K562 (cell line): ENCODE measurements at regions not wholly inside any gene's neighbourhood (a gene's known extent, or its start where the extent isn't known, plus 50 kb on each side); places are given as distances from the start of the nearest gene placed in this dataset. TPM values are rescaled to one million over a fixed set of nuclear protein-coding genes. Genes with fewer than 3 reads are reported as not detected.

Experiments used
- ATAC-seq: fragments of 200-7000 bp; cut with Tn5 transposase; 3 replicates; pipeline ENCODE4 v1.9.1; 2020; ENCODE audit warnings: moderate library complexity
- BruUV-seq: library from RNA; stranded (reverse); fragments of 400-500 nt; replicated peaks from 2 replicates; lab custom pipeline; 2021; lab: Mats Ljungman, UMichigan
- CTCF ChIA-PET: fragments of 300-600 bp; formaldehyde crosslinking; extraction: SDS; loops from one replicate; lab custom pipeline; 2021; ENCODE audit warnings: low intra/inter-chr PET ratio; lab: Yijun Ruan, JAX
- POLR2A ChIA-PET: fragments of 300-600, 350-650 bp; sonication (Branson Sonifier 250); formaldehyde crosslinking; extraction: SDS; loops from one replicate; lab custom pipeline; 2021; ENCODE audit warnings: antibody characterized with exemption, inconsistent platforms; lab: Yijun Ruan, JAX
- DNase-seq, 4 experiments: peaks; one replicate each; pipeline versions ENCODE4 v3.0.0 to v3.0.0-alpha.2; 2011 to 2018; ENCODE audit warnings: low spot score in 3 of 4, mixed read lengths in 3 of 4; ENCODE audit errors: extremely low read depth in 1 of 4
- FAIRE-seq: peaks from 2 replicates; lab custom pipeline; 2011; peaks lifted over from hg19 to GRCh38; lab: Jason Lieb, UNC
- H2AFZ ChIP-seq: 2 replicates; pipeline ENCODE4 v1.6.0; 2011; ENCODE audit warnings: low read depth, low read length, control low read depth, inconsistent platforms
- H3K27ac ChIP-seq: fragments of 200-600 bp; 3 replicates; pipeline ENCODE4 v1.8.0; 2011; ENCODE audit warnings: low read depth, mild to moderate bottlenecking, control low read depth, inconsistent platforms, low read length, moderate library complexity, mixed read lengths; ENCODE audit errors: extremely low read depth
- H3K27me3 ChIP-seq, 2 experiments: fragments of 300-600 bp in 1 of 2; 2 replicates in 1 of 2; 3 replicates in 1 of 2; pipeline versions ENCODE4 v1.6.0 to v1.8.0; 2011; ENCODE audit warnings: inconsistent platforms in 2 of 2, low read length in 2 of 2, mild to moderate bottlenecking in 1 of 2, mixed read lengths in 1 of 2, moderate library complexity in 1 of 2; ENCODE audit not compliant: control insufficient read depth in 2 of 2, insufficient read depth in 2 of 2
- H3K36me3 ChIP-seq: fragments of 300-600 bp; 3 replicates; pipeline ENCODE4 v1.8.0; 2011; ENCODE audit warnings: mild to moderate bottlenecking, low read length, inconsistent platforms; ENCODE audit not compliant: control insufficient read depth, insufficient read depth
- H3K4me1 ChIP-seq, 2 experiments: fragments of 200-600 bp in 1 of 2; replicated peaks in 1 of 2; 2 replicates in 1 of 2; 3 replicates in 1 of 2; pipeline versions ENCODE4 v1.5.1 to v1.8.0; 2011; ENCODE audit warnings: inconsistent platforms in 2 of 2, low read length in 2 of 2, mild to moderate bottlenecking in 1 of 2, mixed read lengths in 1 of 2, moderate library complexity in 1 of 2; ENCODE audit not compliant: control insufficient read depth in 2 of 2, insufficient read depth in 2 of 2
- H3K4me2 ChIP-seq: 2 replicates; pipeline ENCODE4 v1.6.1; 2011; ENCODE audit warnings: low read length, control low read depth, inconsistent platforms, mixed read lengths; ENCODE audit not compliant: insufficient read depth
- H3K4me3 ChIP-seq: fragments of 200-600 bp; sonication (generic), shearing (Covaris generic); 2 replicates; pipeline ENCODE4 v1.5.1; 2016; ENCODE audit warnings: control low read depth, inconsistent platforms
- H3K79me2 ChIP-seq: fragments of 200-600 bp; 3 replicates; pipeline ENCODE4 v1.8.0; 2011; ENCODE audit warnings: low read length, inconsistent platforms; ENCODE audit not compliant: control insufficient read depth, insufficient read depth
- H3K9ac ChIP-seq, 2 experiments: 2 replicates each; pipeline versions ENCODE4 v1.6.0 to v1.6.1; 2011; ENCODE audit warnings: low read depth in 2 of 2, low read length in 2 of 2, control low read depth in 1 of 2, inconsistent platforms in 1 of 2, mild to moderate bottlenecking in 1 of 2, mixed read lengths in 1 of 2; ENCODE audit not compliant: insufficient read depth in 1 of 2
- H3K9me1 ChIP-seq: one replicate; pipeline ENCODE4 v1.6.0; 2011; ENCODE audit warnings: inconsistent platforms, mild to moderate bottlenecking, low read length, moderate library complexity; ENCODE audit not compliant: control insufficient read depth, insufficient read depth
- H3K9me3 ChIP-seq: replicated peaks from 2 replicates; pipeline ENCODE4 v1.5.1; 2011; ENCODE audit warnings: low read depth, low read length, inconsistent platforms; ENCODE audit not compliant: control insufficient read depth, insufficient read depth
- H4K20me1 ChIP-seq: replicated peaks from 2 replicates; pipeline ENCODE4 v1.6.1; 2011; ENCODE audit warnings: low read length, inconsistent platforms, mixed read lengths; ENCODE audit not compliant: control insufficient read depth, insufficient read depth
- CSDE1 ChIP-seq, 2 experiments: fragments of 450-650 bp; IDR thresholded peaks; 2 replicates each; pipeline ENCODE4 v1.6.1; 2016; ENCODE audit warnings: mild to moderate bottlenecking in 1 of 2
- MTA3 ChIP-seq: fragments of 450-650 bp; formaldehyde crosslinking; IDR thresholded peaks from 2 replicates; pipeline ENCODE4 v1.6.1; 2017; ENCODE audit warnings: mild to moderate bottlenecking, borderline replicate concordance
- POU5F1 ChIP-seq: fragments of 150-350 bp; IDR thresholded peaks from 2 replicates; pipeline ENCODE4 v1.6.1; 2014; ENCODE audit warnings: borderline replicate concordance, low read length, low read depth, mild to moderate bottlenecking; ENCODE audit not compliant: partially characterized antibody
- RBFOX2 ChIP-seq: fragments of 200-400 bp; formaldehyde crosslinking; IDR thresholded peaks from 2 replicates; pipeline ENCODE4 v1.6.1; 2017; ENCODE audit warnings: low read depth, mild to moderate bottlenecking, low read length, moderate library complexity
- ZNF23 ChIP-seq: fragments of 250-450 bp; sonication (Bioruptor Pico); IDR thresholded peaks from 2 replicates; pipeline ENCODE4 v1.4.0; 2020; ENCODE audit warnings: mild to moderate bottlenecking
- WGBS: fragments of 100-300 bp; shearing (Covaris generic); methylation state at CpG from one replicate; pipeline ENCODE4 v1.1.6; 2016; ENCODE audit warnings: low coverage, mixed read lengths; ENCODE audit not compliant: insufficient coverage; ENCODE audit errors: missing lambda C conversion rate; 5-methylcytosine and 5-hydroxymethylcytosine counted together
- in situ Hi-C: fragments of 300-500 bp; cut with MboI; formaldehyde crosslinking; loops from 4 replicates; pipeline ENCODE4 v1.15.0; 2018; ENCODE audit warnings: inconsistent platforms, mixed read lengths
- intact Hi-C: fragments of 100-400 bp; cut with micrococcal nuclease; formaldehyde crosslinking; loops from 2 replicates; pipeline ENCODE4 v1.14.2; 2022
- small RNA-seq: library from RNA; depleted of rRNA; stranded (forward); fragments of <200 nt; gene quantifications from one replicate; pipeline ENCODE3, GENCODE V24; 2014
- TF ChIP-seq, protein P1 (sequence below): fragments of 450-650 bp; IDR thresholded peaks from 2 replicates; pipeline ENCODE4 v1.6.1; 2016; ENCODE audit warnings: antibody characterized with exemption
- TF ChIP-seq, protein P2 (sequence below): fragments of 450-650 bp; IDR thresholded peaks from 2 replicates; pipeline ENCODE4 v1.7.1; 2018; ENCODE audit warnings: mild to moderate bottlenecking, low read depth; ENCODE audit not compliant: partially characterized antibody

DNA sequence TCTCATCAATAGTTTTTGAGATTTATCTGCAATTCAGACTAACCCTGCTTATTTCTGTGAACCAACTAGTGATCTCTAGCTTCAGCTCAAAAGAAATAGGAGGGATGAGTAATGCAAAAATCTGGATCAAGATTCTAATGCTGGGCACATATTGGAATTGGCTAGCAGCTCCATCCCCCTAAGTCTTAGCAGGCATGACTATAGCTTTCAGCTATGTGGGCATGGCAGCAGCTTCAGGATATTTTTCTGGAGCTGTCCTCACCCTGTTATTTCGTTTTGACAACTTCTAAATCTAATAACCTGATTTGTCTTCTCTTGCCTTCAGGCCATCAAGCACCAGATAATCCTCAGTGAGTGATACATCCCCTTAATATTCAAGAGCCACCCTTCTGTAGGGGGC lies 50.8 kb upstream of the GNPDA2 start:
- FAIRE-seq, result no peak
- ChIA-PET POLR2A (no interaction called here), CTCF (no interaction called here)
- ATAC-seq, result no peak
- H3K27ac ChIP-seq, result no peak overlapping the region
- in situ Hi-C loops (no loop called here), intact Hi-C loops (no loop called here)
- no peak overlapping the region for H3K4me3 ChIP-seq
- no peaks in the 10 kb centered on the region for H3K4me1 ChIP-seq
- WGBS, result 0% methylated on average over 1 of the region's 1 CpG
- H3K79me2 ChIP-seq, result no peaks in the 10 kb centered on the region
- TF ChIP-seq, protein P1, sequence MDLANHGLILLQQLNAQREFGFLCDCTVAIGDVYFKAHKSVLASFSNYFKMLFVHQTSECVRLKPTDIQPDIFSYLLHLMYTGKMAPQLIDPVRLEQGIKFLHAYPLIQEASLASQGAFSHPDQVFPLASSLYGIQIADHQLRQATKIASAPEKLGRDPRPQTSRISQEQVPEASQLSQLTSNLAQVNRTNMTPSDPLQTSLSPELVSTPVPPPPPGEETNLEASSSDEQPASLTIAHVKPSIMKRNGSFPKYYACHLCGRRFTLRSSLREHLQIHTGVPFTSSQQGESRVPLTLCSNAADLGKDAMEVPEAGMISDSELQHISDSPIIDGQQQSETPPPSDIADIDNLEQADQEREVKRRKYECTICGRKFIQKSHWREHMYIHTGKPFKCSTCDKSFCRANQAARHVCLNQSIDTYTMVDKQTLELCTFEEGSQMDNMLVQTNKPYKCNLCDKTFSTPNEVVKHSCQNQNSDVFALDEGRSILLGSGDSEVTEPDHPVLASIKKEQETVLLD, result no peak
- TF ChIP-seq ZNF23 (CRISPR knock-in tag), result no peak
- no peak for TF ChIP-seq RBFOX2
- no peak for TF ChIP-seq MTA3
- TF ChIP-seq CSDE1 (IDR thresholded peaks at IDR 0.05), result no peak
- TF ChIP-seq, protein P2, sequence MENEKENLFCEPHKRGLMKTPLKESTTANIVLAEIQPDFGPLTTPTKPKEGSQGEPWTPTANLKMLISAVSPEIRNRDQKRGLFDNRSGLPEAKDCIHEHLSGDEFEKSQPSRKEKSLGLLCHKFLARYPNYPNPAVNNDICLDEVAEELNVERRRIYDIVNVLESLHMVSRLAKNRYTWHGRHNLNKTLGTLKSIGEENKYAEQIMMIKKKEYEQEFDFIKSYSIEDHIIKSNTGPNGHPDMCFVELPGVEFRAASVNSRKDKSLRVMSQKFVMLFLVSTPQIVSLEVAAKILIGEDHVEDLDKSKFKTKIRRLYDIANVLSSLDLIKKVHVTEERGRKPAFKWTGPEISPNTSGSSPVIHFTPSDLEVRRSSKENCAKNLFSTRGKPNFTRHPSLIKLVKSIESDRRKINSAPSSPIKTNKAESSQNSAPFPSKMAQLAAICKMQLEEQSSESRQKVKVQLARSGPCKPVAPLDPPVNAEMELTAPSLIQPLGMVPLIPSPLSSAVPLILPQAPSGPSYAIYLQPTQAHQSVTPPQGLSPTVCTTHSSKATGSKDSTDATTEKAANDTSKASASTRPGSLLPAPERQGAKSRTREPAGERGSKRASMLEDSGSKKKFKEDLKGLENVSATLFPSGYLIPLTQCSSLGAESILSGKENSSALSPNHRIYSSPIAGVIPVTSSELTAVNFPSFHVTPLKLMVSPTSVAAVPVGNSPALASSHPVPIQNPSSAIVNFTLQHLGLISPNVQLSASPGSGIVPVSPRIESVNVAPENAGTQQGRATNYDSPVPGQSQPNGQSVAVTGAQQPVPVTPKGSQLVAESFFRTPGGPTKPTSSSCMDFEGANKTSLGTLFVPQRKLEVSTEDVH, result no peak
- TF ChIP-seq POU5F1, result no peak
- H3K4me2 ChIP-seq, result no peak overlapping the region
- no peaks in the 10 kb centered on the region for H3K27me3 ChIP-seq
- H3K9me3 ChIP-seq, result no peaks in the 10 kb centered on the region
- no peaks in the 10 kb centered on the region for H4K20me1 ChIP-seq
- DNase-seq, result no peak
- BruUV-seq, result no TSS peak
- no peaks in the 10 kb centered on the region for H3K9me1 ChIP-seq
- H2AFZ ChIP-seq, result no peak overlapping the region
- H3K9ac ChIP-seq, result no peak overlapping the region
- H3K36me3 ChIP-seq, result no peaks in the 10 kb centered on the region

Small RNA genes in the stretch of these regions (small RNA-seq; reads per million reads assigned to genes)
- not detected for gene RNU6-931P
